OCI-LY3 (cell line): ENCODE measurements at regions not wholly inside any gene's neighbourhood (a gene's known extent, or its start where the extent isn't known, plus 50 kb on each side); places are given as distances from the start of the nearest gene placed in this dataset.

Source experiments
- H2AFZ ChIP-seq: fragments of 200-600, 300-600 bp; shearing (Covaris generic); 2 replicates; pipeline ENCODE4 v1.6.0; 2014; ENCODE audit warnings: antibody characterized with exemption, low read depth, low read length
- H3K27ac ChIP-seq: fragments of 200-600, 300-600 bp; sonication (generic); 2 replicates; pipeline ENCODE4 v1.5.1; 2014; ENCODE audit warnings: mild to moderate bottlenecking, low read length, moderate library complexity, mixed read lengths
- H3K27me3 ChIP-seq: fragments of 200-600, 300-600 bp; sonication (generic); 2 replicates; pipeline ENCODE4 v1.6.1; 2014; ENCODE audit warnings: low read depth, low read length, mixed read lengths
- H3K36me3 ChIP-seq: fragments of 200-600, 300-600 bp; sonication (generic); replicated peaks from 2 replicates; pipeline ENCODE3; 2014; ENCODE audit warnings: low read depth, low read length, mixed read lengths
- H3K4me1 ChIP-seq: fragments of 300-600, 200-600 bp; sonication (generic); 2 replicates; pipeline ENCODE4 v1.6.1; 2014; ENCODE audit warnings: low read length, mixed read lengths
- H3K4me2 ChIP-seq: fragments of 200-600, 300-600 bp; sonication (generic); 2 replicates; pipeline ENCODE4 v1.6.1; 2014; ENCODE audit warnings: low read length, mixed read lengths
- H3K4me3 ChIP-seq: fragments of 300-600, 200-600 bp; sonication (generic); 2 replicates; pipeline ENCODE4 v1.5.1; 2014; ENCODE audit warnings: antibody characterized with exemption, mild to moderate bottlenecking, low read length, moderate library complexity
- H3K79me2 ChIP-seq: fragments of 300-600, 200-600 bp; shearing (Covaris generic); 2 replicates; pipeline ENCODE4 v1.6.1; 2014; ENCODE audit warnings: mild to moderate bottlenecking, low read length, mixed read lengths
- H3K9ac ChIP-seq: fragments of 300-600, 200-600 bp; shearing (Covaris generic); 2 replicates; pipeline ENCODE4 v1.6.0; 2014; ENCODE audit warnings: mild to moderate bottlenecking, low read length, moderate library complexity
- H3K9me3 ChIP-seq: fragments of 200-600, 300-600 bp; shearing (Covaris generic); 2 replicates; pipeline ENCODE4 v1.6.1; 2014; ENCODE audit warnings: low read length, mixed read lengths; ENCODE audit not compliant: insufficient read depth
- H4K20me1 ChIP-seq: fragments of 200-600, 300-600 bp; sonication (generic); 2 replicates; pipeline ENCODE4 v1.6.1; 2016; ENCODE audit warnings: low read length, mixed read lengths; ENCODE audit not compliant: insufficient read depth
- CTCF ChIP-seq: fragments of 200-600, 300-600 bp; sonication (generic); IDR thresholded peaks from 2 replicates; pipeline ENCODE4 v1.5.1; 2014; ENCODE audit warnings: antibody characterized with exemption, low read length, low read depth
- EZH2phosphoT487 ChIP-seq: fragments of 200-600 bp; shearing (Covaris generic); IDR thresholded peaks from 2 replicates; pipeline ENCODE4 v1.6.1; 2018; ENCODE audit warnings: antibody characterized with exemption, mixed run types, low read depth

- Histone ChIP-seq H3K79me2 (no peaks in the 10 kb centered on the region), H4K20me1 (no peaks in the 10 kb centered on the region), H3K36me3 (no peaks in the 10 kb centered on the region), H3K9me3 (no peaks in the 10 kb centered on the region), H3K4me2 (no peak overlapping the region), H2AFZ (no peak overlapping the region), H3K27ac (no peak overlapping the region), H3K27me3 (peaks cover 34% of the 10 kb centered on the region; the same call in 1 of the 2 replicates), H3K4me3 (no peak overlapping the region), H3K4me1 (no peaks in the 10 kb centered on the region), H3K9ac (no peak overlapping the region)
- TF ChIP-seq CTCF (no peak), EZH2phosphoT487 (no peak)
Measured at GRCh38 chr12:125303337-125303736, 238.1 kb downstream of the AACS start.

- Histone ChIP-seq H3K4me3 (no peak overlapping the region), H3K9ac (no peak overlapping the region), H3K36me3 (no peaks in the 10 kb centered on the region), H4K20me1 (no peaks in the 10 kb centered on the region), H3K27ac (no peak overlapping the region), H3K79me2 (no peaks in the 10 kb centered on the region), H2AFZ (no peak overlapping the region), H3K9me3 (no peaks in the 10 kb centered on the region), H3K27me3 (peaks cover 34% of the 10 kb centered on the region; the same call in 1 of the 2 replicates), H3K4me1 (no peaks in the 10 kb centered on the region), H3K4me2 (no peak overlapping the region)
- TF ChIP-seq EZH2phosphoT487 (no peak), CTCF (no peak)
Measured at GRCh38 chr12:125304029-125304428, 238.8 kb downstream of the AACS start.

GRCh38 chr12:125305231-125305630, 240.0 kb downstream of the AACS start:
- TF ChIP-seq CTCF (no peak), EZH2phosphoT487 (no peak)
- H3K9me3 ChIP-seq, result no peaks in the 10 kb centered on the region
- no peak overlapping the region for H3K4me2 ChIP-seq
- H3K79me2 ChIP-seq, result no peaks in the 10 kb centered on the region
- H3K9ac ChIP-seq, result no peak overlapping the region
- H3K27me3 ChIP-seq, result peaks cover 34% of the 10 kb centered on the region; the same call in 1 of the 2 replicates
- H4K20me1 ChIP-seq, result no peaks in the 10 kb centered on the region
- H2AFZ ChIP-seq, result no peak overlapping the region
- H3K27ac ChIP-seq, result no peak overlapping the region
- no peaks in the 10 kb centered on the region for H3K36me3 ChIP-seq
- H3K4me1 ChIP-seq, result no peaks in the 10 kb centered on the region
- no peak overlapping the region for H3K4me3 ChIP-seq

GRCh38 chr12:125310461-125310860, 245.2 kb downstream of the AACS start:
- no peaks in the 10 kb centered on the region for H3K79me2 ChIP-seq
- no peak overlapping the region for H3K4me3 ChIP-seq
- H3K27me3 ChIP-seq, result peaks cover 20% of the 10 kb centered on the region; the same call in 1 of the 2 replicates
- no peak overlapping the region for H3K27ac ChIP-seq
- no peak overlapping the region for H3K4me2 ChIP-seq
- no peaks in the 10 kb centered on the region for H4K20me1 ChIP-seq
- H3K36me3 ChIP-seq, result no peaks in the 10 kb centered on the region
- H2AFZ ChIP-seq, result no peak overlapping the region
- TF ChIP-seq EZH2phosphoT487 (no peak), CTCF (no peak)
- H3K9ac ChIP-seq, result no peak overlapping the region
- H3K4me1 ChIP-seq, result no peaks in the 10 kb centered on the region
- no peaks in the 10 kb centered on the region for H3K9me3 ChIP-seq
